Esophagus squamous epithelium (tissue), 5 donors: ENCODE measurements at regions not wholly inside any gene's neighbourhood (a gene's known extent, or its start where the extent isn't known, plus 50 kb on each side); places are given as distances from the start of the nearest gene placed in this dataset.
A peak's percentile ranks its signal among the peaks of the same experiment; 100 is the strongest.

ENCODE experiments used
- DNase-seq: peaks from one replicate; lab custom pipeline; 2025; lab: John Stamatoyannopoulos, UW
- H3K27ac ChIP-seq, 4 donors: fragments of 200-600 bp; sonication (generic); one replicate each; pipeline ENCODE4 v1.5.1; 2016 to 2019; ENCODE audit warnings: mild to moderate bottlenecking in 1 of 4
- H3K27me3 ChIP-seq, 4 donors: fragments of 200-600 bp; sonication (generic); 1 replicate in 3 of 4; 2 replicates in 1 of 4; pipeline versions ENCODE4 v1.5.1 to v1.6.0; 2017 to 2021; ENCODE audit warnings: antibody characterized with exemption in 1 of 4
- H3K36me3 ChIP-seq, 3 donors: fragments of 200-600 bp; sonication (generic); one replicate each; pipeline ENCODE4 v1.5.1; 2016 to 2019
- H3K4me1 ChIP-seq, 3 donors: fragments of 200-600 bp; sonication (generic); one replicate each; pipeline ENCODE4 v1.5.1; 2017 to 2019
- H3K4me3 ChIP-seq, 4 donors: fragments of 200-600 bp; sonication (generic); 1 replicate in 3 of 4; 2 replicates in 1 of 4; pipeline ENCODE4 v1.5.1; 2016 to 2019; ENCODE audit warnings: mild to moderate bottlenecking in 2 of 4, moderate library complexity in 1 of 4
- H3K9me3 ChIP-seq, 3 donors: fragments of 200-600 bp; sonication (generic); one replicate each; pipeline ENCODE4 v1.5.1; 2016 to 2019
- POLR2A ChIP-seq, 4 donors: fragments of 450-650 bp; IDR thresholded peaks; one replicate each; pipeline ENCODE4 v1.6.1; 2017; ENCODE audit warnings: antibody characterized with exemption in 4 of 4, mild to moderate bottlenecking in 4 of 4, moderate library complexity in 3 of 4
- WGBS, 2 donors: methylation state at CpG; one replicate each; pipeline ENCODE4 v1.1.5; 2018; 5-methylcytosine and 5-hydroxymethylcytosine counted together
- intact Hi-C: fragments of 100-400 bp; cut with DNase I; formaldehyde crosslinking; loops from one replicate; pipeline ENCODE4 v1.15.0; 2022
- TF ChIP-seq, protein P1 (sequence below), 6 experiments: fragments of 450-650 bp in 4 of 6; fragments of 200-600 bp in 2 of 6; sonication (generic) in 2 of 6; IDR thresholded peaks; one replicate each; pipeline ENCODE4 v1.5.1; 2016 to 2019; ENCODE audit warnings: antibody characterized with exemption in 6 of 6, mild to moderate bottlenecking in 4 of 6, moderate library complexity in 4 of 6
- donor health status: DM: yes; HTN: yes; CAD: no.

DNA sequence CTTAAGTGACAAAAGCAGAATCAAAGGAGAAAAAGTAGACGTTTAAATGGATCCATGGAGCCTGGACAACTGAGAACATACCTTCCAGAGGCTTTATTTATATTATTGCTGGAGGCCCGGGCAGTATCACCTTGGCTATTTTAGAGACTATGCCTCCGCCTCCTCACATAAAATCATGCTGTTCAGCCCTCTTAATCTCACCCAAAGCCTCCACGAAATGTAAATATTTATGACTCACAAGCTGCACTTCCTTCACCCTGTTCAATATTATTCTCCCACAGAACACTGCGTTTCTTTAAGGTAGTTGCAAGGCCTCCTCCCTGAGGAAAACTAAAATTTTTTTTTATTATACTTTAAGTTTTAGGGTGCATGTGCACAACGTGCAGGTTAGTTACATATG lies 478.6 kb upstream of the ACVR2A start:
- no peak for DNase-seq
- TF ChIP-seq POLR2A (IDR thresholded peaks at IDR 0.05) = no peak
- TF ChIP-seq, protein P1, sequence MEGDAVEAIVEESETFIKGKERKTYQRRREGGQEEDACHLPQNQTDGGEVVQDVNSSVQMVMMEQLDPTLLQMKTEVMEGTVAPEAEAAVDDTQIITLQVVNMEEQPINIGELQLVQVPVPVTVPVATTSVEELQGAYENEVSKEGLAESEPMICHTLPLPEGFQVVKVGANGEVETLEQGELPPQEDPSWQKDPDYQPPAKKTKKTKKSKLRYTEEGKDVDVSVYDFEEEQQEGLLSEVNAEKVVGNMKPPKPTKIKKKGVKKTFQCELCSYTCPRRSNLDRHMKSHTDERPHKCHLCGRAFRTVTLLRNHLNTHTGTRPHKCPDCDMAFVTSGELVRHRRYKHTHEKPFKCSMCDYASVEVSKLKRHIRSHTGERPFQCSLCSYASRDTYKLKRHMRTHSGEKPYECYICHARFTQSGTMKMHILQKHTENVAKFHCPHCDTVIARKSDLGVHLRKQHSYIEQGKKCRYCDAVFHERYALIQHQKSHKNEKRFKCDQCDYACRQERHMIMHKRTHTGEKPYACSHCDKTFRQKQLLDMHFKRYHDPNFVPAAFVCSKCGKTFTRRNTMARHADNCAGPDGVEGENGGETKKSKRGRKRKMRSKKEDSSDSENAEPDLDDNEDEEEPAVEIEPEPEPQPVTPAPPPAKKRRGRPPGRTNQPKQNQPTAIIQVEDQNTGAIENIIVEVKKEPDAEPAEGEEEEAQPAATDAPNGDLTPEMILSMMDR (IDR thresholded peaks at IDR 0.05) = no peak
- Histone ChIP-seq H3K9me3 (no peaks in the 10 kb centered on the region), H3K4me3 (no peak overlapping the region), H3K36me3 (no peaks in the 10 kb centered on the region), H3K27ac (no peak overlapping the region), H3K4me1 (peaks cover 0 to 22% (median 0%) of the 10 kb centered on the region in 3 donors), H3K27me3 (no peaks in the 10 kb centered on the region)
- 36 to 50% methylated on average over 6 of the region's 6 CpGs for WGBS, 2 donors
- intact Hi-C loops = no loop called here

DNA sequence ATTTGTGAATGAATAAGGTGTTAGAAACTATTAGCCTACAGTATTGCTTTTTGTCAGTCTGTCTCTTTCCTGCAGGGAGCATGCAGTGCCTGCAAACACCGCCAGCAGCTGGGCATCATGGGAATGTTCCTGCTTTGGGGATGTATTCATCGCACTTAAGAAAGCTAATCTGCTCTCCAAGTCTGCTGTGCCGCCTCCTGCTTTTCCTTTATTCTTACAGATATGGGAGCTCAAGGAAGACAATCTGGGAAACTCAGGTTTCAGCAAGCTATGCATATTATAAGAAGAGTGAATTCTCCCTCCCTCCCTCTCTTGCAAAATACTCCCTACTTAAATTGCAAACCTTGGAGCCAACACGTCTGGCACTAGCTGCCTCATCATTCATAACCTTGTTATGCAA lies 479.2 kb upstream of the ACVR2A start:
- intact Hi-C loops = no loop called here
- Histone ChIP-seq H3K9me3 (no peaks in the 10 kb centered on the region), H3K27me3 (no peaks in the 10 kb centered on the region)

DNA sequence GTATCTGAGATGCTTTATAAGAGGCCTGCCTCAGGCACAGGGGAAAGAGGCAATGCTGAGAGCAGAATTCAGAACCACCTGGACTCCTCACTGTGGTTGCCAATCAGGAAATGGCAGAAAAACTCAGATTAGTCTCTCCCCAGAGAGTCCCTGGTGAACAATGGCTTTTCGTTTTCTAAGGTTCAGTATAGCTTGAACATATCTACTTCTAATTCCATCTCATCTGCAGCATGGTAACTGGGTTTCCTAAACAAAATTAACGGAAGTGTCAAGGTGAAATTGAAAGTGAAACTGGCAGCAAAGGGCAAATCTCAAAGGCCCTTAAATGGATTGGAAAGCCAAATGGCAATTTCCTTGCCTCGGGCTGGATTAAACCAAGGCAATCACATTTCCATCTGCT lies 480.2 kb upstream of the ACVR2A start:
- H3K27me3 ChIP-seq = no peaks in the 10 kb centered on the region
- no peaks in the 10 kb centered on the region for H3K36me3 ChIP-seq
- H3K4me3 ChIP-seq = peak overlapping the region in 1 of 4 donors; percentile 17
- H3K9me3 ChIP-seq = no peaks in the 10 kb centered on the region
- H3K27ac ChIP-seq = no peak overlapping the region
- intact Hi-C loops = no loop called here
- TF ChIP-seq POLR2A (IDR thresholded peaks at IDR 0.05) = no peak
- TF ChIP-seq, protein P1 (IDR thresholded peaks at IDR 0.05) = no peak
- no peak for DNase-seq
- H3K4me1 ChIP-seq = peaks cover 0 to 22% (median 0%) of the 10 kb centered on the region in 3 donors
- 30 to 59% methylated on average over 3 of the region's 3 CpGs for WGBS, 2 donors

More for the DNA sequence above, 479.2 kb upstream of the ACVR2A start:
- DNase-seq = no peak
- Histone ChIP-seq H3K4me3 (no peak overlapping the region), H3K27ac (no peak overlapping the region), H3K36me3 (no peaks in the 10 kb centered on the region), H3K4me1 (peaks cover 0 to 22% (median 0%) of the 10 kb centered on the region in 3 donors)
- 64 to 68% methylated on average over 4 of the region's 4 CpGs for WGBS, 2 donors
- TF ChIP-seq POLR2A (IDR thresholded peaks at IDR 0.05) = no peak
- TF ChIP-seq, protein P1 (IDR thresholded peaks at IDR 0.05) = no peak

DNA sequence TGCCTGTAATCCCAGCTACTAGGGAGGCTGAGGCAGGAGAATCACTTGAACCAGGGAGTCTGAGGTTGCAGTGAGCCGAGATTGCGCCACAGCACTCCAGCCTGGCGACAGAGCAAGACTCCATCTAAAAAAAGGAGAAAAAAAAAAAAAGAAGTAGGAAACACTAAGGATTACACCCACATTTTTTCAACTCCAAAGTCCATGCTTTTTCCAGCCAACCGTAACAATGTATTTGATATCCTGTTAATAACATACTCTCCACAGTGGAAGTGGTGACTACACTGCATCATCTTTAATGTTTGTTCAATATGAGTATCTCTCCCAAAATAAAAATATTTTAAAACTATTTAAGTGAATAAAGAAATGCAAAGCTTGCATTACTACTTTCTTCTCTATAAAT lies 481.6 kb upstream of the ACVR2A start:
- Histone ChIP-seq H3K4me1 (peaks cover 0 to 22% (median 0%) of the 10 kb centered on the region in 3 donors), H3K4me3 (no peak overlapping the region), H3K9me3 (no peaks in the 10 kb centered on the region), H3K36me3 (no peaks in the 10 kb centered on the region), H3K27me3 (no peaks in the 10 kb centered on the region), H3K27ac (no peak overlapping the region)
- DNase-seq = no peak
- WGBS, 2 donors = 89 to 98% methylated on average over 4 of the region's 4 CpGs
- intact Hi-C loops = no loop called here
- TF ChIP-seq POLR2A (IDR thresholded peaks at IDR 0.05) = no peak
- TF ChIP-seq, protein P1 (IDR thresholded peaks at IDR 0.05) = no peak

DNA sequence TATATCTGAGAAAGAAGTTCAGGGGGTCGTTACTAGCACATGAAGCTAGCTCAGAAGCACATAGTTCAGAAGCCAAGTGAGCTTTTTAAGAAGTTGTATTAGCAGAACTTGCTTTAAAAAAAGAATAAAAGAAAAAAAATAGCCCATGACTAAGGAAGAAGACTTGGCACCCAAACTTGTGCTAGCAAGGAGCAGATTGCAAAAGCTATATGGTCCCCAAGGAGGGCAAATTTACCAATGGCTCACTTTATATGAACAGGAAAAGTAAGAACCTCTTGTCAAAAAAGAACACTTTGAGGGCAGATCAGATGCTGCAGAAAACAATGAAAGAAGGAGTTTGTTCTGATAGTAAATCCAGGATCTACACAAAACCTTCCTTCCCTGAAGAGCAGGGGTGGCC lies 486.5 kb upstream of the ACVR2A start:
- Histone ChIP-seq H3K9me3 (no peaks in the 10 kb centered on the region), H3K27ac (no peak overlapping the region), H3K4me3 (no peak overlapping the region), H3K27me3 (no peaks in the 10 kb centered on the region), H3K4me1 (peaks cover 0 to 4% (median 0%) of the 10 kb centered on the region in 3 donors), H3K36me3 (no peaks in the 10 kb centered on the region)
- no peak for DNase-seq
- WGBS, 2 donors = 42 to 74% methylated on average over 1 of the region's 1 CpG
- TF ChIP-seq, protein P1 (IDR thresholded peaks at IDR 0.05) = no peak
- no peak for TF ChIP-seq POLR2A (IDR thresholded peaks at IDR 0.05)
- intact Hi-C loops = no loop called here
